Prostate gland (tissue), 2 donors: ENCODE measurements at regions not wholly inside any gene's neighbourhood (a gene's known extent, or its start where the extent isn't known, plus 50 kb on each side); places are given as distances from the start of the nearest gene placed in this dataset.

Experiments
- DNase-seq: peaks from one replicate; pipeline ENCODE4 v3.0.0-alpha.2; 2019; ENCODE audit warnings: low spot score
- H3K27ac ChIP-seq, 2 donors: fragments of 200-600 bp; sonication (generic); 2 replicates each; pipeline ENCODE4 v1.5.1; 2017 to 2019
- H3K27me3 ChIP-seq: fragments of 200-600 bp; sonication (generic); replicated peaks from 2 replicates; pipeline ENCODE4 v1.5.1; 2019; ENCODE audit not compliant: insufficient read depth
- H3K36me3 ChIP-seq, 2 donors: fragments of 200-600 bp; sonication (generic); 1 replicate in 1 of 2; 2 replicates in 1 of 2; pipeline versions ENCODE4 v1.5.1 to v1.8.1; 2017 to 2019
- H3K4me1 ChIP-seq: fragments of 200-600 bp; sonication (generic); replicated peaks from 2 replicates; pipeline ENCODE4 v1.5.1; 2019
- H3K4me3 ChIP-seq, 2 donors: fragments of 200-600 bp; sonication (generic); 2 replicates each; pipeline ENCODE4 v1.5.1; 2017 to 2019
- H3K9me3 ChIP-seq: fragments of 200-600 bp; sonication (generic); 2 replicates; pipeline ENCODE4 v1.5.1; 2017
- CTCF ChIP-seq, 4 experiments: fragments of 200-600 bp in 2 of 4; fragments of 450-650 bp in 2 of 4; sonication (generic) in 2 of 4; IDR thresholded peaks; 1 replicate in 3 of 4; 2 replicates in 1 of 4; pipeline ENCODE4 v1.5.1; 2016 to 2019; ENCODE audit warnings: antibody characterized with exemption in 4 of 4, mild to moderate bottlenecking in 2 of 4, moderate library complexity in 2 of 4
- POLR2A ChIP-seq: fragments of 450-650 bp; IDR thresholded peaks from one replicate; pipeline ENCODE4 v1.6.1; 2016; ENCODE audit warnings: antibody characterized with exemption, mild to moderate bottlenecking
- POLR2AphosphoS5 ChIP-seq: sonication (generic); formaldehyde crosslinking; IDR thresholded peaks from one replicate; pipeline ENCODE4 v1.6.1; 2017; ENCODE audit warnings: antibody characterized with exemption
- whole genome bisulfite sequencing: methylation state at CpG from one replicate; pipeline ENCODE4 v1.1.5; 2018; 5-methylcytosine and 5-hydroxymethylcytosine counted together
- intact Hi-C: fragments of 100-400 bp; cut with DNase I; formaldehyde crosslinking; loops from one replicate; pipeline ENCODE4 v1.14.2; 2022

- intact Hi-C loops, result no loop called here
- 89% methylated on average over 2 of the region's 2 CpGs for WGBS
- H3K36me3 ChIP-seq, result no peaks in the 10 kb centered on the region
- no peak overlapping the region for H3K27ac ChIP-seq
- H3K4me1 ChIP-seq, result no peaks in the 10 kb centered on the region
- DNase-seq, result no peak
- H3K9me3 ChIP-seq, result no peaks in the 10 kb centered on the region
- TF ChIP-seq CTCF (IDR thresholded peaks at IDR 0.05), result no peak
- TF ChIP-seq POLR2A, result no peak
- TF ChIP-seq POLR2AphosphoS5, result no peak
- H3K4me3 ChIP-seq, result no peak overlapping the region
- no peaks in the 10 kb centered on the region for H3K27me3 ChIP-seq
Measured at GRCh38 chr4:28536124-28536523, 1675.5 kb downstream of the STIM2 start.

GRCh38 chr4:28545986-28546385 is 1685.3 kb downstream of the STIM2 start:
- Histone ChIP-seq H3K27me3 (no peaks in the 10 kb centered on the region), H3K36me3 (no peaks in the 10 kb centered on the region), H3K4me1 (no peaks in the 10 kb centered on the region), H3K27ac (no peak overlapping the region), H3K4me3 (no peak overlapping the region), H3K9me3 (no peaks in the 10 kb centered on the region)
- no peak for DNase-seq
- TF ChIP-seq POLR2A, result no peak
- no peak for TF ChIP-seq POLR2AphosphoS5
- intact Hi-C loops, result no loop called here
- WGBS, result 59% methylated on average over 1 of the region's 1 CpG

- no peak for TF ChIP-seq POLR2AphosphoS5
- TF ChIP-seq CTCF (IDR thresholded peaks at IDR 0.05), result no peak
- no peak for TF ChIP-seq POLR2A
- Histone ChIP-seq H3K9me3 (no peaks in the 10 kb centered on the region), H3K4me1 (no peaks in the 10 kb centered on the region), H3K4me3 (no peak overlapping the region), H3K27ac (no peak overlapping the region), H3K36me3 (no peaks in the 10 kb centered on the region), H3K27me3 (no peaks in the 10 kb centered on the region)
- 75% methylated on average over 3 of the region's 3 CpGs for WGBS
- DNase-seq, result no peak
- intact Hi-C loops, result no loop called here
Measured at GRCh38 chr4:28548136-28548535, 1687.5 kb downstream of the STIM2 start.

- 68% methylated on average over 6 of the region's 6 CpGs for WGBS
- no peak overlapping the region for H3K4me3 ChIP-seq
- H3K4me1 ChIP-seq, result no peaks in the 10 kb centered on the region
- H3K9me3 ChIP-seq, result no peaks in the 10 kb centered on the region
- H3K27ac ChIP-seq, result no peak overlapping the region
- H3K36me3 ChIP-seq, result no peaks in the 10 kb centered on the region
- no peaks in the 10 kb centered on the region for H3K27me3 ChIP-seq
- intact Hi-C loops, result no loop called here
- DNase-seq, result no peak
- TF ChIP-seq POLR2AphosphoS5 (no peak), POLR2A (no peak), CTCF (IDR thresholded peaks at IDR 0.05) (no peak)
Measured at GRCh38 chr4:28548594-28548993, 1688.0 kb downstream of the STIM2 start.

GRCh38 chr4:28555866-28556265 is 1695.2 kb downstream of the STIM2 start:
- no peak overlapping the region for H3K4me3 ChIP-seq
- no peak overlapping the region for H3K27ac ChIP-seq
- WGBS, result 88% methylated on average over 2 of the region's 2 CpGs
- no peaks in the 10 kb centered on the region for H3K4me1 ChIP-seq
- intact Hi-C loops, result no loop called here
- H3K36me3 ChIP-seq, result no peaks in the 10 kb centered on the region
- no peaks in the 10 kb centered on the region for H3K27me3 ChIP-seq
- DNase-seq, result no peak
- no peak for TF ChIP-seq POLR2A
- TF ChIP-seq CTCF (IDR thresholded peaks at IDR 0.05), result no peak
- no peak for TF ChIP-seq POLR2AphosphoS5
- no peaks in the 10 kb centered on the region for H3K9me3 ChIP-seq
